ENCODE measurements at regions not wholly inside any gene's neighbourhood (a gene's known extent, or its start where the extent isn't known, plus 50 kb on each side); places are given as distances from the start of the nearest gene placed in this dataset.

- no peaks in the 10 kb centered on the region for H3K27me3 ChIP-seq (ENCODE audit: insufficient read depth, low read length)
- no peaks in the 10 kb centered on the region for H3K9me3 ChIP-seq (ENCODE audit: insufficient read depth, low read depth, low read length)
- no peaks in the 10 kb centered on the region for H3K79me2 ChIP-seq (ENCODE audit: control insufficient read depth, insufficient read depth, low read length, poor library complexity)
- H4K8ac ChIP-seq (ENCODE audit: low read depth, low read length) = no peak overlapping the region
- no peak overlapping the region for H2BK120ac ChIP-seq (ENCODE audit: insufficient read depth, low read length, poor library complexity)
- no peak overlapping the region for H3K4me3 ChIP-seq (ENCODE audit: low read depth, low read length)
- no peak overlapping the region for H3K4ac ChIP-seq (ENCODE audit: low read depth, low read length)
- no CpG with 5 or more reads among the region's 4 CpGs for WGBS (ENCODE audit: extremely low coverage, insufficient coverage, insufficient read length)
- no peak overlapping the region for H3K23ac ChIP-seq (ENCODE audit: low read length)
- no peak overlapping the region for H3K14ac ChIP-seq (ENCODE audit: low read length)
- H3K36me3 ChIP-seq (ENCODE audit: control insufficient read depth in 1 of 2, insufficient read depth in 2 of 2, low read length in 2 of 2) = no peaks in the 10 kb centered on the region
- no peaks in the 10 kb centered on the region for H3K4me1 ChIP-seq (ENCODE audit: control insufficient read depth in 1 of 2, insufficient read depth in 2 of 2, low read length in 2 of 2)
- DNase-seq = no peak
- no peak overlapping the region for H4K91ac ChIP-seq (ENCODE audit: low read depth, low read length)
- no peak overlapping the region for H2BK12ac ChIP-seq (ENCODE audit: low read length)
- no peak overlapping the region for H2AFZ ChIP-seq (ENCODE audit: insufficient read depth, low read length, poor library complexity)
- no peak overlapping the region for H2BK5ac ChIP-seq (ENCODE audit: low read depth, low read length, poor library complexity)
- H3K4me2 ChIP-seq (ENCODE audit: low read length) = no peak overlapping the region
- H3K27ac ChIP-seq (ENCODE audit: low read depth, low read length) = no peak overlapping the region
- H2AK5ac ChIP-seq (ENCODE audit: low read length) = no peak overlapping the region
- H4K12ac ChIP-seq (ENCODE audit: low read depth, low read length) = no peak overlapping the region
- no peaks in the 10 kb centered on the region for H3K79me1 ChIP-seq (ENCODE audit: low read length)
- no peak overlapping the region for H3K18ac ChIP-seq (ENCODE audit: low read length)
- H3K9ac ChIP-seq (ENCODE audit: low read length) = no peak overlapping the region
Measured at GRCh38 chr1:193762236-193762635, 575.8 kb upstream of the B3GALT2 start.

GRCh38 chr1:193755441-193755840 is 569.0 kb upstream of the B3GALT2 start:
- Histone ChIP-seq H3K27me3 (ENCODE audit: insufficient read depth, low read length) (no peaks in the 10 kb centered on the region), H3K4me2 (ENCODE audit: low read length) (no peak overlapping the region), H4K12ac (ENCODE audit: low read depth, low read length) (no peak overlapping the region), H3K27ac (ENCODE audit: low read depth, low read length) (no peak overlapping the region), H3K14ac (ENCODE audit: low read length) (no peak overlapping the region), H4K8ac (ENCODE audit: low read depth, low read length) (no peak overlapping the region), H3K79me1 (ENCODE audit: low read length) (no peaks in the 10 kb centered on the region), H3K9ac (ENCODE audit: low read length) (no peak overlapping the region), H3K4ac (ENCODE audit: low read depth, low read length) (no peak overlapping the region), H3K18ac (ENCODE audit: low read length) (no peak overlapping the region), H2AK5ac (ENCODE audit: low read length) (no peak overlapping the region), H2BK120ac (ENCODE audit: insufficient read depth, low read length, poor library complexity) (no peak overlapping the region), H3K36me3 (ENCODE audit: control insufficient read depth in 1 of 2, insufficient read depth in 2 of 2, low read length in 2 of 2) (no peaks in the 10 kb centered on the region), H2BK5ac (ENCODE audit: low read depth, low read length, poor library complexity) (no peak overlapping the region), H3K4me3 (ENCODE audit: low read depth, low read length) (no peak overlapping the region), H4K91ac (ENCODE audit: low read depth, low read length) (no peak overlapping the region), H3K79me2 (ENCODE audit: control insufficient read depth, insufficient read depth, low read length, poor library complexity) (no peaks in the 10 kb centered on the region), H3K4me1 (ENCODE audit: control insufficient read depth in 1 of 2, insufficient read depth in 2 of 2, low read length in 2 of 2) (no peaks in the 10 kb centered on the region), H3K9me3 (ENCODE audit: insufficient read depth, low read depth, low read length) (no peaks in the 10 kb centered on the region), H2AFZ (ENCODE audit: insufficient read depth, low read length, poor library complexity) (no peak overlapping the region), H2BK12ac (ENCODE audit: low read length) (no peak overlapping the region), H3K23ac (ENCODE audit: low read length) (no peak overlapping the region)
- no CpG with 5 or more reads among the region's 2 CpGs for WGBS (ENCODE audit: extremely low coverage, insufficient coverage, insufficient read length)
- DNase-seq = no peak

GRCh38 chr1:193754732-193755427 is 568.5 kb upstream of the B3GALT2 start:
- Histone ChIP-seq H2BK5ac (ENCODE audit: low read depth, low read length, poor library complexity) (no peak overlapping the region), H2BK120ac (ENCODE audit: insufficient read depth, low read length, poor library complexity) (no peak overlapping the region), H2AK5ac (ENCODE audit: low read length) (no peak overlapping the region), H3K4ac (ENCODE audit: low read depth, low read length) (no peak overlapping the region), H3K79me2 (ENCODE audit: control insufficient read depth, insufficient read depth, low read length, poor library complexity) (no peaks in the 10 kb centered on the region), H3K18ac (ENCODE audit: low read length) (no peak overlapping the region), H2BK12ac (ENCODE audit: low read length) (no peak overlapping the region), H3K9ac (ENCODE audit: low read length) (no peak overlapping the region), H3K27ac (ENCODE audit: low read depth, low read length) (no peak overlapping the region), H3K4me2 (ENCODE audit: low read length) (no peak overlapping the region), H3K27me3 (ENCODE audit: insufficient read depth, low read length) (no peaks in the 10 kb centered on the region), H3K36me3 (ENCODE audit: control insufficient read depth in 1 of 2, insufficient read depth in 2 of 2, low read length in 2 of 2) (no peaks in the 10 kb centered on the region), H4K12ac (ENCODE audit: low read depth, low read length) (no peak overlapping the region), H3K79me1 (ENCODE audit: low read length) (no peaks in the 10 kb centered on the region), H3K23ac (ENCODE audit: low read length) (no peak overlapping the region), H3K14ac (ENCODE audit: low read length) (no peak overlapping the region), H3K4me1 (ENCODE audit: control insufficient read depth in 1 of 2, insufficient read depth in 2 of 2, low read length in 2 of 2) (no peaks in the 10 kb centered on the region), H4K8ac (ENCODE audit: low read depth, low read length) (no peak overlapping the region), H2AFZ (ENCODE audit: insufficient read depth, low read length, poor library complexity) (no peak overlapping the region), H4K91ac (ENCODE audit: low read depth, low read length) (no peak overlapping the region), H3K4me3 (ENCODE audit: low read depth, low read length) (no peak overlapping the region), H3K9me3 (ENCODE audit: insufficient read depth, low read depth, low read length) (no peaks in the 10 kb centered on the region)
- DNase-seq = no peak
- WGBS (ENCODE audit: extremely low coverage, insufficient coverage, insufficient read length) = no CpG with 5 or more reads among the region's 1 CpG

- Histone ChIP-seq H2BK120ac (ENCODE audit: insufficient read depth, low read length, poor library complexity) (no peak overlapping the region), H3K4ac (ENCODE audit: low read depth, low read length) (no peak overlapping the region), H3K79me2 (ENCODE audit: control insufficient read depth, insufficient read depth, low read length, poor library complexity) (no peaks in the 10 kb centered on the region), H3K4me1 (ENCODE audit: control insufficient read depth in 1 of 2, insufficient read depth in 2 of 2, low read length in 2 of 2) (no peaks in the 10 kb centered on the region), H3K9me3 (ENCODE audit: insufficient read depth, low read depth, low read length) (no peaks in the 10 kb centered on the region), H3K4me2 (ENCODE audit: low read length) (no peak overlapping the region), H3K9ac (ENCODE audit: low read length) (no peak overlapping the region), H2BK5ac (ENCODE audit: low read depth, low read length, poor library complexity) (no peak overlapping the region), H3K14ac (ENCODE audit: low read length) (no peak overlapping the region), H4K91ac (ENCODE audit: low read depth, low read length) (no peak overlapping the region), H3K23ac (ENCODE audit: low read length) (no peak overlapping the region), H3K36me3 (ENCODE audit: control insufficient read depth in 1 of 2, insufficient read depth in 2 of 2, low read length in 2 of 2) (no peaks in the 10 kb centered on the region), H3K27me3 (ENCODE audit: insufficient read depth, low read length) (no peaks in the 10 kb centered on the region), H4K8ac (ENCODE audit: low read depth, low read length) (no peak overlapping the region), H2AFZ (ENCODE audit: insufficient read depth, low read length, poor library complexity) (no peak overlapping the region), H2BK12ac (ENCODE audit: low read length) (no peak overlapping the region), H2AK5ac (ENCODE audit: low read length) (no peak overlapping the region), H3K18ac (ENCODE audit: low read length) (no peak overlapping the region), H4K12ac (ENCODE audit: low read depth, low read length) (no peak overlapping the region), H3K4me3 (ENCODE audit: low read depth, low read length) (no peak overlapping the region), H3K79me1 (ENCODE audit: low read length) (no peaks in the 10 kb centered on the region), H3K27ac (ENCODE audit: low read depth, low read length) (no peak overlapping the region)
- DNase-seq = no peak
- WGBS (ENCODE audit: extremely low coverage, insufficient coverage, insufficient read length) = no CpG with 5 or more reads among the region's 2 CpGs
Measured at GRCh38 chr1:193754151-193754550, 567.7 kb upstream of the B3GALT2 start.
